ENCODE measurements at regions not wholly inside any gene's neighbourhood (a gene's known extent, or its start where the extent isn't known, plus 50 kb on each side); places are given as distances from the start of the nearest gene placed in this dataset.
A peak's percentile ranks its signal among the peaks of the same experiment; 100 is the strongest.

DNA sequence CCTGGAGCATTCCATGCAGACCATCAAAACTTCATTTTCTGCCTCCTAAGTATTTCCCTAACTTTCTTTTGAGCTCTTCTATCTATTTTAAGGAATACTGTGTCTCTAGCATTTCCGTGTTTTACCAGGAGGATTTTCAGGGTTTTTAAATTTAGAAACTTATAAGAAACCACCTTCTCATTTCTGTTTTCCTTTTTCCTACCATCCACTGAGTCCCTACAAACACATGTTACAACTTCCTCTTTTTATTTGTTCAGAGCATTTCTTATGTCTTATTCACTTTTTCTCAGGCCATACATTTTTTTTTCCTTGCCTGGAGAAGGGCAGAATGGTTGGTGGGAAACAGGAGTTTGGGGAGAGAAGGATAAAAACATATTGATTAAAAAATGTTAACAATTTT is 130.0 kb upstream of the BMP5 start:
- no peak for DNase-seq (ENCODE audit: low spot score)

DNA sequence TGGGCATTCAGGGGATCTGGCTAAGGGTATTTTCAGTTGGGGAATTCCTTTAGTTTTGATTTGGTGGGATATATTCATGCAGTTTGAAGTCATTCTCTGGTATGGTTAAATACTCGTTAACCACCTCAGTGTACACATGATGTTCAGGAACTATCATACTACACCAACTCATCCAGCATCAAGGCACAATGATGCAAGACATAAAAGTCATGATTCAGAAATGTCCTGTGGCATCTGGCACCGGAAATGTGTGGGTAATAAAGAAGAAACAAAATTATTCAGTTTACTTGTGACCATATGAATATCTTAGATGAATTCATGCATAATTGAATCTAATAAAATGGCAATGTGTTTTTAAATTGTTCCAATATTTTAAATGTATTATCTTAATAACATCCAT is 129.0 kb upstream of the BMP5 start:
- DNase-seq (ENCODE audit: low spot score), result no peak

DNA sequence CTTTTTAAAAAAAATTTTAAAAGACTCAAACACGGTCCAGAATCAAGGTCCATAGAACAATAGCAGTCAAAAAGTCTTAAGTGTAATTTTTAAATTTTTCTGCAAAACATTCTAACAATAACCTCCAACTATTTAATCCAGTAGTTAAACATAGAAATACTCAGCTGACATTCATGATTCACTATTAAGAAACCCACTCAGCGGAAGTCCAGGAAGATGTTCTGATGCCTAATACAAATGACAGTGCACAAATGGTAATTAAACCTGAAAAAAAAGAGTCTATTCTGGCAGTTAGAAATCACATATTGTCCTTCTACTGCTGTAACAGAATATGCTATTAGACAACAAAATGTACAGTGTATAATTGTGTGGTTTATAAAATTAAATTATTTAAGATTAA is 128.2 kb upstream of the BMP5 start:
- DNase-seq (ENCODE audit: low spot score), result no peak

DNA sequence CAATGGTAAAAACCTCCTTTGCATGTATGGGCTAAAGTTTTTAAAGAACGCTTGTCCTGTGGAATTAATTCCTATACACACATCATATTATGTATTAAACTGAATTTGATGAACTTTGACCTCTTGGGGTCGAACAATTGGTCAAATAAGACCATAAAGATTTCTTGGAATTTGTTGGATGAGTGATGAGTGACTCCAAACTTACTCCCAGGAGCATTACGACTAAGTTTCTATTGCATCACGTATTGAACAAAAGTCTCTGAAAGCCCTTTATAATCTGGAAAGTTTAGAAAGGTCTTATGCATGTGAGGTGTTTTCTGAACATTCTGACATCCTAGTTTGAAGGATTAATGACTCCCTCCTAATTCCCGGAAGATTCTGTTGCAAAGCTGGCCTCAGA is 126.9 kb upstream of the BMP5 start:
- DNase-seq (ENCODE audit: low spot score), result no peak

DNA sequence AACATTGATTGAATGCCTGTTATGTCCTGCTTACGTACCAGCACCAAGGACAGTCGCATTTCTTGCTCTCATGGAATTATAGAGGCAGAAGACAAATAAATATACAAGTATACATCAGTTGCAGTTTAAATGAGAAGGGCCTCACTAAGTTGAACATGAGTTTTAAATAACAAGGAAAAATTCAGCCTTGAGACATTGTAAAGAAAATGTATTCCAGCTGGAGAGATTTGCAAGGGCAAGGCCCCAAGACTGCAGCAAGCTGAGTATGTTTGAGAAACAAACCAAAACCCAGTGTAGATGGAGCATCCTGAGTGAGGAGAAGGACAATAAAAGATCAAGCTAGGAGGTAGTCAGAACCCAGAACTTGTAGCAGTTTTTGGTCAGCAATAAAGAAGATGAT is 123.2 kb upstream of the BMP5 start:
- DNase-seq (ENCODE audit: low spot score), result no peak

DNA sequence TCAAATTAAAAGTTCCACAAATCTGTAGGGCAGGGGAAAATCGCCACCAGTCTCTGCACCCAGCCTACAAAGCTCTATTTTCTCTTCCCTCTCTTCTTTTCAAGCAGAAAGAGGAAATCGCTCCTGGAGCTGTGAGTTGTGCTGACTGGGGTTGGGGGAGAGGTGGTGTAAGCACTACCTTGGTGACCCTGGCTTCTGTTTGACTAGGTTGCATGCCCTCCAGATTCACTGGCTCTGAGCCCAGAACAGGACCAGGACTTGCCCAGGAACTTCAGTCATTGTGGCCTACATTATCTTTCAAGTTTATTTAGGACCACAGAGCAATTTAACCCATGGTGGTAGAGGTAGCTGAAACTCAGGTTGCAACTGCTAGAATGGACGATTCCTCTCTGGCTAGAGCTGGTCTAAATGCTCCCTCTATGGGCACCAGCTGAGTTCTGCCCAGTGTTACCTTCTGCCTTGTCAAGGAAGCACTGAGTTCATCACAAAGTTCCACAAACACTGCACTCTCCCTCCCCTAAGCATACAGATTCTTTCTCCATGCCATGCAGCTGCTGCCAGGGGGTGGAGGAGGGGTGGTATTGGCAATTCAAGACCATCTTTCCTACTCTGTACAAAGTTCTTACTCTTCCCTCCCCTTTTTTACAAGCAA is 122.0 kb upstream of the BMP5 start:
- no peak for DNase-seq (ENCODE audit: low spot score)

DNA sequence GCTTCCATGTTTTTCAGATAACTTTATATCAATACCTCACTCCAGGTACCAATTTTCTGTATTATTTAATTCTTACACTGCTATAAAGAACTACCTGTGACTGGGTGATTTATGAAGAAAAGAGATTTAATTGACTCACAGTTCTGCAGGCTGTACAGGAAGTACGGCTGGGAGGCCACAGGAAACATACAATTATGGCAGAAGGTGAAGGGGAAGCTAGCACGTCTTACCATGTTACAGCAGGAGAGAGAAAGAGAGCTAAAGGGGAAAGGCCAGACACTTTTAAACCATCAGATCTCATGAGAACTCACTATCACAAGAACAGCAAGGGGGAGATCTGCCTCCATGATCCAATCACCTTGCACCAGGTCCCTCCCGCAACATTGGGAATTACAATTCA is 119.1 kb upstream of the BMP5 start:
- DNase-seq (ENCODE audit: low spot score), result no peak

DNA sequence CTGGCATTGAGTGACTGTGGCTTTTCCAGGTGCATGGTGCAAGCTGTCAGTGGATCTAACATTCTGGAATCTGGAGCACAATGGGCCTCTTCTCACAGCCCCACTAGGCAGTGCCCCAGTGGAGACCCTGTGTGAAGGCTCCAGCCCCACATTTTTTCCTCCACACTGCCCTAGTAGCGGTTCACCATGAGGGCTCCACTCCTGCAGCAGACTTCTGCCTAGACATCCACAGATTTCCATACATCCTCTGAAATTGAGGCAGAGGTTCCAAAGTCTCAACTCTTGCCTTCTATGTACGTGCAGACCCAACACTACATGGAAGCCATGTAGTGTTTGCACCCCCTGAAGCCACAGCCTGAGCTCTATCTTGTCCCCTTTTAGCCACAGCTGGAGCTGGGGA is 118.0 kb upstream of the BMP5 start:
- DNase-seq (ENCODE audit: low spot score), result no peak

DNA sequence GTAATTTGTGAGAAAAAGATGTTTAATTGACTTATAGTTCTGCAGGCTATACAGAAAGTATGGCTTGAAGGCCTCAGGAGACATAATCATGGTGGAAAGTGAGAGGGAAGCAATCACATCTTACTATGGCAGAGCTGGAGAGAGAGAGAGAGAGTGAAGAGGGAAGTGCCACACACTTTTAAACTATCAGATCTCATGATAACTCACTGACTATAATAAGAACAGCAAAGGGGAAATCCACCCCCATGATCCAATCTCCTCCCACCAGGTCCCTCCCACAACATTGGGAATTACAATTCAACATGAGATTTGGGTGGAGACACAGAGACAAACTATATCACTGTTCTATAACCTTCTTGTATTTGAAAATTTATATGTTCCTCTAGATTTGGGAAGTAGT is 117.2 kb upstream of the BMP5 start:
- DNase-seq (ENCODE audit: low spot score), result no peak

DNA sequence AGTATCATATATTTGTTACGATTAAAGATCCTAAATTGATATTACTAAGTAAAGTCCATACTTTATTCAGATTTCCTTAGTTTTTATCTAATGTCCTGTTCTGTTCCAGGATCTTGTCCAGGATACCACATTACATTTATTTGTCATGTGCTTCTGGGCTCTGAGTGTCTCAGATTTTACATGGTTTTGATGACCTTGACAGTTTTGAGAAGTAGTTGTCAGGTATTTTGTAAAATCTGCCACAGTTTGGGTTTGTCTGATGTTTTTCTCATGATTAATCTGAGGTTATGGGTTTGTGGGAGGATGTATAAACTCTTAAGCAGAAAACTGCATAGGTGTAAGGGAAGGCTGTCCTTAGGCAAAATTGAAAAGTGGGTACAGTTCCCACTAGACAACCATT is 109.9 kb upstream of the BMP5 start:
- no peak for DNase-seq (ENCODE audit: low spot score)

DNA sequence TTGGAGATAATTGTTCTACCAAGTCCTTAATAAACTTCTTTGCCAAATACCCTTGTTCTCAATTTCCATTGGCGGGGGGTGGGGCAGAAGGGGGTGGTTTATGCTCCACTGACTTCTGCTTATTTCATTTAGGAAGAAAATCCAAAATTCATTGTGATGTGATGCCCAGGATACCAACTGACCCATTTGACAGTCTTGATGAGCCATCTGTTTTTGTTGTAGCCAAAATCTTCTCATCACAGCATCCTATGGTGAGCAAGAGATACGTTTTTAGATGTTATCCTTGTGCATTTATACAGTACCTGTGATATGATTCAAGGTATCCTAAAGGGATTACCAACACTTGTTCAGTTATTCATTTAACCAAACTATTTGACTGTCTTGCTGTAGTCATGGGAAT is 108.5 kb upstream of the BMP5 start:
- no peak for DNase-seq (ENCODE audit: low spot score)

DNA sequence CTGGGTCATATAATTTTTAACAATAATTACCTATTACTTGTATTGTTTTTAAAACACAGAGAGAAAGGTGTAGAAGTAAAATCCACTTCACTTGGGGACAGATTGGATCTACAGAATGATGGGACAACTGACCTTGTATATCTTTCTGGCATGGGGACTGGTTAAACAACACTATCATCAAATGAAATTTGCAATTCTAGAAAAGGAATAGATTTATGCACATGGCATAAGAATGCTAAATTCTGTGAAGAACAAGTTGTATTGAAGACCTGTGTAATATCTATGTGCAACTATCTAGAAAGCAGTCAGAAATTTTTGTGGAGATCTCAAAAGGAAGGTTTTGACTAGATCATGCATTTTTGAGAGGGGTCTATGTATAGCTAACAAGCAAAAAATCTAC is 106.3 kb upstream of the BMP5 start:
- no peak for DNase-seq (ENCODE audit: low spot score)

DNA sequence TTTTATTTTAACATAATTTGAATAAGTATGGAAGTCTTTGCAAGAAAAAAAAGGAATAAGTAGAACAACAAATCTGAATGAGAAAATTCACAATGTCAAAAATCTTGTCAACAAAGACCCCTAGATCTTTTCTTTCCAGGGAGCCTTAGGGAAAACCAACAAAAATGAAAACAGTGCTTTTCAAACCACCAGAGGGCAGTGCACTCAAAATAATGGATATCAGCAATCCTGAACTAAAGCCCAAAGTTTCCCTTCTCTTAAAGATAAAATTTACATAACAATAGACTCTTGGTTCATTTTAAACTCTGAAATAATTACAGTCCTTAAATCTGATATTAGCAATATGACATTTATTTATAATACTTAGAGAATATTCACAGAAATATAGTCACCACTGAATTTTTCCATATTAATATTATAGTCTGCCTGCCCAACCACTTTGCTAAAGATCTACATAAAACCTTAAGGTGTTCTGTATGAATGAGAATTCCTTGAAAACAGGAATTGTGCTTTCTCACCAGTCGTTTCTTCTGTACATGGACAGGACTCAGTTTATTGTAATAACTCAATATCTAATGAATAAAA is 105.3 kb upstream of the BMP5 start:
- peak; percentile 2 for DNase-seq (ENCODE audit: low spot score)

DNA sequence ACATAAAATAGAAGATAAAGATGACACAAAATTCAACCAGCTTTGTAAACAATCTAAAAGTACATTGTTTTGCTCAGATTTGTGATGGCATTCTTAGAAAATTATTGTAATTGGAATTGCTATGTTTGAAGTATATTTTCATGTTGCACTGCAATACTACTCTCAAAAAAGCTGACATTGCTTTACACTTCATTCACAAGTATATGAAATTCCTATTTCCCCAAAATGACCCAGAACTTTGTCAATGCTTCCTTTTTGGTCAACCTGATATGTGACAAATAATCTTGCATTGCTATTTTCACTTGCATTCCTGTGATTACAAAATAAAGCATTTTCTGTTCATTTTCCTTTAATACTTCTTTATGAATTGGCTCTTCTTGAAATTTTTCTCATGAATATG is 104.1 kb upstream of the BMP5 start:
- no peak for DNase-seq (ENCODE audit: low spot score)

DNA sequence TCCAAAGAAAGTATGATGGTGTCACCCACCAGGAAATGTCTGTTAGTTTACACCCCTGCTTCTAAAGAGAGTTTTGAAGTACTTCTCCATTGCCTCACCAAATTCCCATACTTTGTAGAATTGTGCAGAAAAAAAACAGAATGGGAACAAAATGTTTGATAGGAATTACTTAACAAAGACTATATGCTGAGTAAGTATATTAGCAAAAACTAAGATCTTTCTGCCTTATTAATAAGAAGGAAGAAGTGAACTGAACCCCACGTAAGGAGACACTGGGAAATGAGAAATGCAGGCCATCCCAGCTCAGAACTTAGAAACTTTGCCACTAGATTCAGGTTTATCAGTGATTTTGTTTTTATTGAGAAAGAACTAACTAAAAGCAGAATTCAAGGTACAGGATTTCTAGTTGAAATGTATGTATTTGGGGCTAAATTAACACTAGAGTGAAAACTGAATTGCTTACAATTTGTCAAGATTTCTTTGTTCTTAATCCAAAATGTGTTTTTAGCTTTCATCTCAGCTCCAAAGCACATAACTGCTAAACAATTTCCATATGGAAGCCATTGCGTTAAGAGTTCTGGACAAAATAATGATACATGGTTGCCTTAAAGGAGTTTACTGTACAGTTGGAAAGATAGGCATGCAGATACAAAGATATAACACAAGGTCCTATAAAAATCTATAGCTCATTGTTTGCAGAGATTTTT is 102.7 kb upstream of the BMP5 start:
- DNase-seq (ENCODE audit: low spot score), result no peak

DNA sequence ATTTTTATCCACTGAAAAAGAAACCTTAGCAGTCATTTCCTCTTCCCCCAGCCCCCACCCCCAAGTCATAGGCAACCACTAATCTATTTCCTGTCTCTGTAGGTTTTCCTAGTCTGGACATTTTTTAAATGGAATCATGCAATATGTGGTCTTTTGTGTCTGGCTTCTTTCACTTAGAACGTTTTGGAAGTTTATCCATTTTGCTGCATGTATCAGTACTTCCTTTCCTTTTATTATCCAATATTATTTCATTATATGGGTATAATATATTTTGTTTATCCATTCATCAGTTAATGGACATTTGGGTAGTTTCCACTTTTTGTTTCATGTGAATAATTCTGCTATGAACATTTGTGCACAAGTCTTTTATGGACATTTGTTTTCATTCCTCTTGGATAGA is 99.3 kb upstream of the BMP5 start:
- DNase-seq (ENCODE audit: low spot score), result no peak

DNA sequence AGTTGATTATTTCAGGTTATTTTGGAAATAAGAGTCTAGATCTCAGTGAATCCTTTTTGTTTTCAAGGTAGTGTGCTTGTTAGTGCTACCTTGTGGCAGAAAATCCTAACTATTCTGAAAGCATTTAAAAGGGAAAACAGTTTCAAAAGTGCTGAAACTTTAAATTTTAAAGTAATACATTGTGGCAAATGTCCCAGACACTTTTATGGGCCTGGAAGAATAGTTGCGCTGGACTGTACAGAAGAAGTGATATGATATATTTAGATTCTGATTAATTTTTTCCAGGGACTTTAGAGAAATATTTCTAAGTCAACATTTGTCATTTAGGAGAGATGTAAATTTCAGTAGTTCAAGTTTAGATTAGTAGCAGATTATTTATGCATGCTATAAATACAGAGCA is 96.7 kb upstream of the BMP5 start:
- DNase-seq (ENCODE audit: low spot score), result no peak

DNA sequence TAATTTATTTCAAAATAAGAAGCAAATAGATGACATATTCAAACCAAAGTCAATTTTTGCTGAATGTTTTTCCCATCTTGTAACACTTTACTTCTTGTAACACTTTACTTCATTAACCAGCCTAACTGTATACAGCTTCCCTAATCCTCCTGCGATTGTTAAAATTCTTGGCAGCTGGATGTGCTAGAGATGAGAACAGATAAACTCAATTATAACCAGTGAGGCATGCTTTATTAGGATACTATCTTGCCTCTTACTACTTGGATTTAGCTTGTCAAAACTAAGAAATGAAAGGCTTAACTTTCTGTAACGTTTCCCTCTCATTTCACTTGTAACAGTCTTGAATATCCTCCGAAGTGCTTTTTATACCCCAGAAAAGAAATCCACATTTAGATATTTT is 94.1 kb upstream of the BMP5 start:
- DNase-seq (ENCODE audit: low spot score), result no peak

DNA sequence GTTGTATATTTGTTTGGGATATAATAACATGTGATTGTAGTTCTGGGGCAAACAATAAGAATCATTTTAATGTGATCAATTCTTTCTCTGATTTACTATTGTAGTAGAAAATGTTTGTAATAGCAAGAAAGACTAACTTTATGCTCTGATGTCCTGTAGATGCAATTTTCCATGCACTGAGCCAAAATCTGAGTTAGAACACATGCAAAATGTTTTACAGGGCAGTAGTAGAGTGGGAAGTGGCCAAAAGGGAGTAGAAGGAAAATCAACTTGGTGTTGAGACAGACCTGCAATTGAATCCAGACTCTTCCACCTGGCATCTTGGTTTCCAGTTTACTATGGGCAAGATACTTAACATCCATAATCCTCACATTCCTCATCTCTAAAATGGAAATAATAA is 93.5 kb upstream of the BMP5 start:
- no peak for DNase-seq (ENCODE audit: low spot score)

DNA sequence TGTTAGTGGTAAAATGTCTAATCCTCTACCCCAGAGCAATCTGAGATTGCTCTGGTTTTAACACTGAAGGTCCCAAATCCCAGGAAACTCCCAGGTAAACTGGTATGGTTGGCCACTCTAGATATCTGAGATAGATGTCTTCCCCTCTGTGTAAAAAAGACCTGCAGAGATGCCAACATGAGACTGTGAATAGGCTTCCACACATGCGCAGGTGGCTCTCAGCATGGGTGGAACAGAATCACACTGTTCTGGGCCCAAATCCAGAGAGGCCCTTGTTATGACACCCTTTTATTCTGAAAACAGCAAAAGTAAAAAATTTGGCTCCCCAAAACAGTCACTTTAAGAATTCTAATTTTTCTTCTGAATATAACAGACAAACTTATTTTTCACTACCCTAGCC is 88.7 kb upstream of the BMP5 start:
- no peak for DNase-seq (ENCODE audit: low spot score)

DNA sequence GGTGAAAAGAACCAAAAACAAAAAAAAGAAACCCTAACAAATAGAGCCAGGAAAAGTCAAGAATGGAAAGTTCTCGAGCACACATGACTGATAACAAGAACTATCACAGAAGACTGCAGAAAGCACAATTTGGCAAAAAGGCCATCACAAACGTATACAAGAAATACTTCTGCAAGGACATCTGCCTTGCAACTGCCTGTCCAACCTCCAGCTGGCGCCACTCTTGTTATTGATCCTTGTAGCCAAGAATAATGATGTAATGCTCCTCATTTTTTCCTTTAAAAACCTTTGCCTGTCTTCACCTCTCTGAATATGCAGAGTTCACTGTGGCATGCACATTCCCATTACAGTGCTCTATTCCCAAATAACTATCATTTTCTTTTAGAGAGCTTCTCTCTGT is 87.9 kb upstream of the BMP5 start:
- no peak for DNase-seq (ENCODE audit: low spot score)

DNA sequence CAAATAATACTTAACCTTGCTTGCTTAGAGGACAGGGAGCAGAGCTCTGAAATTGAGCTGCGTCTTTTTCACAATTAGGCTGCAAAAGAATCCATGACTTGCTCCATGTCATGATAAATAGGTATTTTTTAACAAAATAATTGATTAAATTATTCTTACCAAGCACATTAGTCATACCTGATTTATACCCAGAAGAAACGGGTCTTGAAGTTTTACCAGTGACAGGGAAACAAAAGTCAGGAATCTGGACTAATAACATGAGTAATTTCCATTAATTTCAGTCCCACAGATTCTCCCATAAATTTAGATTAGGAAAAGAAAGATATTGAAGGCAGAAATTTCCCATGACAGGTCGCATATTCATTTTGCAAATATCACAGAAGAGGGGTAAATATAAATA is 85.0 kb upstream of the BMP5 start:
- DNase-seq (ENCODE audit: low spot score), result no peak

DNA sequence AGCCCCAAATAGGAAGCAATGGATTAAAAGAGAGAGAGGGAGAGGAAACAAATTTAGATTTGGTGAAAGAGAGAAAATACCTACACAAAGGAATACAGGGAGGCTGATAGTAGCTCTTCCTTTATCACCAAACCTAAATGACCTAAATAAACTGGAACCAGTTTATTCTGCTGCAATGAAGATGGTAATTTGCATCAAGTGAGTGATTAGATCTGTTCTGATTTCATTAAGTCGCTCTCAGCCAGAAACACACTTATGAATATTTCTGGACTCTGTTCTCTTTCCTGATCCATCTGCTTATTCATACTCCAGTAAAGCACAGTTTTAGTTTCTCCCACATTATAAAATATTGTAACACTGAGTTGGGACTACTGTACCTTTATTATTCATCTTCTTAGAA is 83.4 kb upstream of the BMP5 start:
- DNase-seq (ENCODE audit: low spot score), result no peak

DNA sequence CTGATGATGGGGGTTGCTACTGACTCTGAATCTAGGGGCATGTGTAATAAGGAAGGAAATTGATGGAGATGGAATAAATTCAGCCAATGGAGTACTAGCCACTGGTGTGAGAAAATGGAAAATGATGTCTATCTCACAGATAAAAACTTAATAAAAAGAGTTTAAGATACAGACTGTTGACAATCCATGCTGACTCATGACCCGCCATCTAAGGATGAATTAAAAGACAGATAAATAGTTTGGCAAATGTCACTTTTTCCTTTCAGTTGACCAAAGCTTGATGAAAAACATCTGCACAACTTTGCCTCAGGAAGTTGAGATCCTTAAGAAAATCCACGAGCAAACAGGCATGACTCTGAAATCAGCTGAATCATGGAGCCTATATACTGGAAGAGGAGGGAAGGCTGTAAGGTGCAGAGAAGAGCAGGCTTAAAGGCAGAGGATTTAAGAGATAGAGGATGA is 82.6 kb upstream of the BMP5 start:
- no peak for DNase-seq (ENCODE audit: low spot score)
